C4-2B (cell line): ENCODE measurements at regions not wholly inside any gene's neighbourhood (a gene's known extent, or its start where the extent isn't known, plus 50 kb on each side); places are given as distances from the start of the nearest gene placed in this dataset.

ENCODE experiments used
- H3K27ac ChIP-seq: fragments of 450-650 bp; 2 replicates; pipeline ENCODE4 v1.5.1; 2017
- ZFX ChIP-seq: fragments of 450-650 bp; IDR thresholded peaks from 2 replicates; pipeline ENCODE4 v1.6.1; 2017
- TF ChIP-seq, protein P1 (sequence below): fragments of 450-650 bp; conservative IDR thresholded peaks from 2 replicates; pipeline ENCODE4 v1.5.1; 2017; ENCODE audit warnings: mild to moderate bottlenecking

GRCh38 chr13:37366044-37366770 is 232.4 kb downstream of the POSTN start:
- TF ChIP-seq ZFX, result no peak
- TF ChIP-seq, protein P1, sequence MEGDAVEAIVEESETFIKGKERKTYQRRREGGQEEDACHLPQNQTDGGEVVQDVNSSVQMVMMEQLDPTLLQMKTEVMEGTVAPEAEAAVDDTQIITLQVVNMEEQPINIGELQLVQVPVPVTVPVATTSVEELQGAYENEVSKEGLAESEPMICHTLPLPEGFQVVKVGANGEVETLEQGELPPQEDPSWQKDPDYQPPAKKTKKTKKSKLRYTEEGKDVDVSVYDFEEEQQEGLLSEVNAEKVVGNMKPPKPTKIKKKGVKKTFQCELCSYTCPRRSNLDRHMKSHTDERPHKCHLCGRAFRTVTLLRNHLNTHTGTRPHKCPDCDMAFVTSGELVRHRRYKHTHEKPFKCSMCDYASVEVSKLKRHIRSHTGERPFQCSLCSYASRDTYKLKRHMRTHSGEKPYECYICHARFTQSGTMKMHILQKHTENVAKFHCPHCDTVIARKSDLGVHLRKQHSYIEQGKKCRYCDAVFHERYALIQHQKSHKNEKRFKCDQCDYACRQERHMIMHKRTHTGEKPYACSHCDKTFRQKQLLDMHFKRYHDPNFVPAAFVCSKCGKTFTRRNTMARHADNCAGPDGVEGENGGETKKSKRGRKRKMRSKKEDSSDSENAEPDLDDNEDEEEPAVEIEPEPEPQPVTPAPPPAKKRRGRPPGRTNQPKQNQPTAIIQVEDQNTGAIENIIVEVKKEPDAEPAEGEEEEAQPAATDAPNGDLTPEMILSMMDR, result no peak

DNA sequence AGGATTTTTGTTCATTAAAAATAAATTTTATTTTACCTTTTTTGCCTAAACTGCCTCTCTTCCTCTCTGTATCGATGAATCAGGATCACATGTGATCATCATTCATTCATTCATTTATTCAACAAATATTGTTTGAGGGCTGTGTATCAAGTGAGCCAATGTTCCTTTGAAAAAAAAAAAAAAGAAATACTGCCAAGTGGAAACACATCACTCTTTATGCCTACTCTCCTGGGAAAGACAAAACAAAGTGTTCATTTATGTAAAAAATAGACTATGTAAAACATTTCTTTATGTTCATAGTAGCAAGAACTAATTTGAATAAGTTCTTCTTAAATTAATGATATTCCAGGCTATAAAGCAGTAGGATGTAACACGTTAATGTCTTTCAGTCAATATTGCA is 233.1 kb downstream of the POSTN start:
- no peak overlapping the region for H3K27ac ChIP-seq

More at GRCh38 chr13:37366044-37366770, 232.4 kb downstream of the POSTN start:
- H3K27ac ChIP-seq, result no peak overlapping the region

GRCh38 chr13:37364956-37365355 is 233.6 kb downstream of the POSTN start:
- no peak for TF ChIP-seq ZFX
- TF ChIP-seq, protein P1, result no peak
- H3K27ac ChIP-seq, result no peak overlapping the region

More for the DNA sequence above, 233.1 kb downstream of the POSTN start:
- TF ChIP-seq ZFX, result no peak
- TF ChIP-seq, protein P1, result no peak

DNA sequence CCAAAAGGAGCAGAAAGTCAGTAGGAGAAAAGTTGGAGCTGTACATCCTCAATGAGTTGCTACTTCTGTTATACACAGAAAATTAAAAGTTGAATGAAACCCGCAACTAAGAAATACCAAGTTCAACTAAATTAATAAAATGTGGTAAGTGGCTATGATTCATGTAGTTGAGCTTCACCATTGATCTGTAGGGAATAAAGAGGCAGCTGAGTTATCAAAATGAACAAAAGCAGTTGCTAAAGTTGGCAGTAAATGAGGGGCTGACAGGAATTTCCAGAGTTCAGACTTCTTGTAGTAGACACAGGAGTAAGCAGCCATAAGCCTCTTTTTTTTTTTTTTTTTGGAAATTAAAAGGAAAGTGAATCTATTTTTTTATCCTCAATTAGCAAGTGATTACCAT is 234.6 kb downstream of the POSTN start:
- TF ChIP-seq, protein P1, result no peak
- TF ChIP-seq ZFX, result no peak
- H3K27ac ChIP-seq, result no peak overlapping the region

GRCh38 chr13:37361608-37362007 is 237.0 kb downstream of the POSTN start:
- TF ChIP-seq, protein P1, result no peak
- no peak for TF ChIP-seq ZFX
- no peak overlapping the region for H3K27ac ChIP-seq

DNA sequence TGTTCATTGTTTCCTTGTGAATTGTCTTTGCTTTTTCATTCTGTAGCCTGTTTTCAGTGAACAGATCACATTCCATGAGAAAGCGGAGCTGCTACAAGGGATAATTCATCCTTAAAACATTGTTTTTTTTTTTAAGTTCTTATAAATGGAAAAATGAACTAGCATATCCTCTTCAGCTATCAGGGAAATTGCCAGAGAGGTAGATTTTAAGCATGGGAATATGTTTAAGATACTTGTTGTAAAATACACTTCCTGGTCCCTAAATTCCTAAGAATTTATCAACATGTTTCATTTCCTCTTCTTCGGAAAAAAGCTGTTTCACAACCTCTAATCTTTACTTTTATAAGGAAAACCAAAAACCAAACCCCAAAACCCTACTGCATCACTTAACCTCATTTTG is 238.0 kb downstream of the POSTN start:
- H3K27ac ChIP-seq, result no peak overlapping the region
- TF ChIP-seq, protein P1, result no peak

DNA sequence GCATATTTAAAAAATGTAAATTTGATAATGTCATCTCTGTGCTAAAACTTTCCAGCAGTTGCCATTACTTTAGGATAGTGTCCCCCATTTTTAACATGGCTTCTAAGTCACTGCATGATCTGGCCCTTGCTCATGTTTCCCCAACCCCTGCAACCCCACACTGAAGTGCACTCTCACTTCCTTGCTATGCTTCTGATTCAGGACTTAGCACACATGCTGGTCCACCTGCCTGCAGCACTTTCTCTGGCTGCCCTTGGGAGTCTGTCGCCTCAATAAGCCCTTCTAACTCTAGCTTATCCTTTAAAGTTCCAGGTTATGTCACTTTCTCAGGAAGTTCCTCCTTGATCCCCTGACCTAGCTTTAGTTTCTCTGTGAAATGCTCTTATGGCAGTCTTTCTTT is 241.0 kb downstream of the POSTN start:
- H3K27ac ChIP-seq, result no peak overlapping the region
- TF ChIP-seq, protein P1, result no peak
- no peak for TF ChIP-seq ZFX
